AG04450 (cell line): ENCODE measurements at regions not wholly inside any gene's neighbourhood (a gene's known extent, or its start where the extent isn't known, plus 50 kb on each side); places are given as distances from the start of the nearest gene placed in this dataset.

Experiments
- CTCF ChIA-PET: fragments of 300-600, 350-600 bp; formaldehyde crosslinking; extraction: SDS; loops from one replicate; lab custom pipeline; 2022; ENCODE audit warnings: antibody characterized with exemption, inconsistent platforms; lab: Charles Lee
- POLR2A ChIA-PET: fragments of 350-600 bp; formaldehyde crosslinking; extraction: SDS; loops from one replicate; lab custom pipeline; 2021; ENCODE audit warnings: antibody characterized with exemption, inconsistent platforms; lab: Yijun Ruan, JAX
- DNase-seq: peaks from one replicate; pipeline ENCODE4 v3.0.0-alpha.2; 2011; ENCODE audit warnings: low read depth, low spot score
- H3K27ac ChIP-seq: one replicate; pipeline ENCODE4 v1.5.1; 2012; ENCODE audit warnings: low read depth, low read length, control low read depth
- H3K27me3 ChIP-seq: one replicate; pipeline ENCODE4 v1.6.0; 2012; ENCODE audit warnings: low read length; ENCODE audit not compliant: control insufficient read depth, insufficient read depth
- H3K4me3 ChIP-seq: 2 replicates; pipeline ENCODE4 v1.5.1; 2011; ENCODE audit warnings: mild to moderate bottlenecking, low read depth, low read length, control low read depth
- H3K9me3 ChIP-seq: 2 replicates; pipeline ENCODE4 v1.5.1; 2012; ENCODE audit warnings: low read length; ENCODE audit not compliant: control insufficient read depth, insufficient read depth
- TF ChIP-seq, protein P1 (sequence below): IDR thresholded peaks from 2 replicates; pipeline ENCODE4 v1.5.1; 2011; ENCODE audit warnings: low read depth, low read length, control low read depth, inconsistent platforms

DNA sequence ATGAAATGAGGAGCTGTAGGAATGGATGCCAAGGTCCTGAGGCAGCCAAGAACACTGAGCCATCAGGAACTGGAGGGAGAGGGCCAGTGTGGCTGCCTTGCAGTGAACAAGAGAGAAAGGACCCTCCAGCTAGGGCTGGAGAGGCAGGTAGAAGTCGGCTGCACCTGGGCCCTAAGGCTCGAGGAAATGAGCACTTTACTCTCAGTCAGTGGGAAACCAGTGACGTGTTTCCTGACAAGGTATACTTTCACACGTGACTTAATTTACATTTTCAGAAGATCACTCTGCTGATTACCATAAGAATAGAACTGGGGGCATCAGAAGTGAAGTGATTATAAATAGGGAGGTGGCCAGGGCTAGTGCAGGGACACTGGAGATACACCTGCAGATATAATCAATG is 115.2 kb downstream of the C17orf67 start:
- DNase-seq, result no peak
- ChIA-PET CTCF (interaction anchor here (1.2 to 8.5 kb wide), 5 partner anchors 13 to 219 kb away, joined by 3 to 272 read pairs (median 45); partner anchors contain the start of gene NOG), POLR2A (no interaction called here)
- TF ChIP-seq, protein P1, sequence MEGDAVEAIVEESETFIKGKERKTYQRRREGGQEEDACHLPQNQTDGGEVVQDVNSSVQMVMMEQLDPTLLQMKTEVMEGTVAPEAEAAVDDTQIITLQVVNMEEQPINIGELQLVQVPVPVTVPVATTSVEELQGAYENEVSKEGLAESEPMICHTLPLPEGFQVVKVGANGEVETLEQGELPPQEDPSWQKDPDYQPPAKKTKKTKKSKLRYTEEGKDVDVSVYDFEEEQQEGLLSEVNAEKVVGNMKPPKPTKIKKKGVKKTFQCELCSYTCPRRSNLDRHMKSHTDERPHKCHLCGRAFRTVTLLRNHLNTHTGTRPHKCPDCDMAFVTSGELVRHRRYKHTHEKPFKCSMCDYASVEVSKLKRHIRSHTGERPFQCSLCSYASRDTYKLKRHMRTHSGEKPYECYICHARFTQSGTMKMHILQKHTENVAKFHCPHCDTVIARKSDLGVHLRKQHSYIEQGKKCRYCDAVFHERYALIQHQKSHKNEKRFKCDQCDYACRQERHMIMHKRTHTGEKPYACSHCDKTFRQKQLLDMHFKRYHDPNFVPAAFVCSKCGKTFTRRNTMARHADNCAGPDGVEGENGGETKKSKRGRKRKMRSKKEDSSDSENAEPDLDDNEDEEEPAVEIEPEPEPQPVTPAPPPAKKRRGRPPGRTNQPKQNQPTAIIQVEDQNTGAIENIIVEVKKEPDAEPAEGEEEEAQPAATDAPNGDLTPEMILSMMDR, result no peak
- Histone ChIP-seq H3K9me3 (no peaks in the 10 kb centered on the region), H3K27me3 (no peaks in the 10 kb centered on the region), H3K27ac (no peak overlapping the region), H3K4me3 (no peak overlapping the region)

DNA sequence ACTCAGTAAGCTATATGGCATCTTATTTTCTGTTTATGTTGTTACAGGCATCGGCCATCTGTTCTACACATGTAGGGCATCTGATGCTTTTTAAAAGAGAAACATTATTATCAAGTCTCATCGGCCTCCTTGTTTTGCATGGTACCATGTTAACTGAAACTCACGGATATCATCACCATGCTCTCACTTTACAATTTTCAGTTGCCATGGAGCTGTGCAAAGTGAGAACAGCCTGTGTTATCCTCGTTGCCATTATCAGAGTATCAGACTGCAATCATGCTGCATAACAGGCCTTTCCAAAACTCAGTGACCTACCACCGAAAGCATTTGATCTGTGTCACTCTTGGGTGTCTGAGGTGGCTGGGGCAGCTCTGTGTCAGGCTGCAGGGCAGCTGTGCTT is 110.3 kb downstream of the C17orf67 start:
- ChIA-PET CTCF (interaction anchor here (0.6 to 4.2 kb wide), 5 partner anchors 7 to 130 kb away, joined by 3 to 37 read pairs (median 7); partner anchors contain the start of gene NOG), POLR2A (no interaction called here)
- peaks cover 9% of the 10 kb centered on the region for H3K27me3 ChIP-seq
- H3K9me3 ChIP-seq, result no peaks in the 10 kb centered on the region
- TF ChIP-seq, protein P1, result no peak
- no peak overlapping the region for H3K4me3 ChIP-seq
- DNase-seq, result no peak
- no peak overlapping the region for H3K27ac ChIP-seq

DNA sequence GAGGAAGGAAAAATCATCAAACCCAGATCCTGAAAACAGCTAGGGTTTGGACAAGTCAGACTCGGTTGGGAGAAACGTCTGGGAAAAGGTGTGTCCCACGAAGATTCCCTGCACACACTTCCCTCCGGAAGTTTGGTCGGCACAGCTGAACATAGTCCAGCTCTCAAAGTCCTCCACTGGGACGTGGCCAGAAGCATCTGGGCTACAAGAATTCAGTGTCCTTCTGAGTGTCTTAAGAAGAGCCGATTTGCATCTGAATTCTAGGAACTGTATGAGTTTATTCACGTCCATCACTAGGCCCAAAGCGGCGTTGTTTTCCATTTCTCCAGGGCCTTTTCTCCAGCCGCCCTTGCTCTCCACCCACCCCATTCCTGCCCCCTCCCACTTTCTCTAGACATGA is 109.1 kb downstream of the C17orf67 start:
- no peak overlapping the region for H3K27ac ChIP-seq
- ChIA-PET POLR2A (no interaction called here), CTCF (interaction anchor here (0.8 to 4.2 kb wide), 4 partner anchors 9 to 132 kb away, joined by 3 to 37 read pairs (median 5); partner anchors contain the start of gene NOG)
- peaks cover 17% of the 10 kb centered on the region for H3K27me3 ChIP-seq
- H3K4me3 ChIP-seq, result no peak overlapping the region
- TF ChIP-seq, protein P1, result no peak
- no peak for DNase-seq
- no peaks in the 10 kb centered on the region for H3K9me3 ChIP-seq

DNA sequence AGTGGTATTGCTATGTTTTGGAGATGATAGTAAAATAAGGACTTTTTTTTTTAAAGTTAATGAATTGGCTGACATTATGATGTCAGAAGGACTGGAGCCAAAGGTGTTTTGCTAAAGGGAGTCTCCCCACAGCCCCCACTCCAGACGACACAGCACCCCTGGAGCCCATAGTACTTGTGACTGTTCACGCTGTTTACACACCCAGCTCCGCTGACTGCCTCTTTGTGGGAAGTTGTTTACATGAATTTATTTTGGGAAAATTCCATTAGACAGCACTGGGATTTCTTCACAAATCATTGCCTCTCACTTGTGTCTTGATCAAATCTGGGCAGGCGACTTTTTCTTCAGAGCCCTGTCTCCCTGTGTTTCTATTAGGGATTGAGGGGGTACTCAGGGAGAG is 108.6 kb downstream of the C17orf67 start:
- POLR2A ChIA-PET, result no interaction called here
- DNase-seq, result no peak

More for the DNA sequence above, 108.6 kb downstream of the C17orf67 start:
- CTCF ChIA-PET, result interaction anchor here (1.4 to 4.2 kb wide), 3 partner anchors 9 to 132 kb away, joined by 3 to 37 read pairs (median 7); partner anchors contain the start of gene NOG
- H3K27ac ChIP-seq, result no peak overlapping the region
- TF ChIP-seq, protein P1, result no peak
- no peaks in the 10 kb centered on the region for H3K9me3 ChIP-seq
- H3K27me3 ChIP-seq, result peaks cover 20% of the 10 kb centered on the region
- no peak overlapping the region for H3K4me3 ChIP-seq
